Fibroblast of peridontal ligament (primary cell): ENCODE measurements at regions not wholly inside any gene's neighbourhood (a gene's known extent, or its start where the extent isn't known, plus 50 kb on each side); places are given as distances from the start of the nearest gene placed in this dataset.
A peak's percentile ranks its signal among the peaks of the same experiment; 100 is the strongest.
"Not testable (repeated sequence)": the region's sequence is repeated elsewhere in the genome, so short reads cannot be mapped to it uniquely, and the experiment has no call there.

Experiments used
- DNase-seq: peaks from one replicate; pipeline ENCODE4 v3.0.0-alpha.2; 2010; ENCODE audit errors: extremely low read depth

GRCh38 chr6:134434019-134434942 lies 116.4 kb upstream of the SGK1 start:
- DNase-seq = no peak

GRCh38 chr6:134432036-134432435 lies 114.1 kb upstream of the SGK1 start:
- DNase-seq = no peak

GRCh38 chr6:134431421-134431859 lies 113.5 kb upstream of the SGK1 start:
- DNase-seq = peak; percentile 33

GRCh38 chr6:134429861-134430380 lies 112.0 kb upstream of the SGK1 start:
- no peak for DNase-seq

- no peak for DNase-seq
Observed at GRCh38 chr6:134427721-134428120, 109.8 kb upstream of the SGK1 start.

GRCh38 chr6:134426623-134427022 lies 108.7 kb upstream of the SGK1 start:
- no peak for DNase-seq

GRCh38 chr6:134425917-134426316 lies 108.0 kb upstream of the SGK1 start:
- DNase-seq = not testable (repeated sequence)

GRCh38 chr6:134425513-134425912 lies 107.6 kb upstream of the SGK1 start:
- no peak for DNase-seq

- DNase-seq = no peak
Observed at GRCh38 chr6:134424798-134425170, 106.9 kb upstream of the SGK1 start.

GRCh38 chr6:134424165-134424797 lies 106.4 kb upstream of the SGK1 start:
- peak; percentile 68 for DNase-seq

GRCh38 chr6:134422426-134423231 lies 104.7 kb upstream of the SGK1 start:
- peak; percentile 99 for DNase-seq

GRCh38 chr6:134421501-134421900 lies 103.6 kb upstream of the SGK1 start:
- peak; percentile 84 for DNase-seq

- DNase-seq = peak; percentile 48
Observed at GRCh38 chr6:134420614-134421181, 102.8 kb upstream of the SGK1 start.

- no peak for DNase-seq
Observed at GRCh38 chr6:134419716-134420115, 101.8 kb upstream of the SGK1 start.

- DNase-seq = no peak
Observed at GRCh38 chr6:134416418-134417154, 98.7 kb upstream of the SGK1 start.

GRCh38 chr6:134415656-134416055 lies 97.7 kb upstream of the SGK1 start:
- no peak for DNase-seq

GRCh38 chr6:134415194-134415593 lies 97.3 kb upstream of the SGK1 start:
- DNase-seq = no peak

GRCh38 chr6:134414793-134415192 lies 96.9 kb upstream of the SGK1 start:
- DNase-seq = no peak

- no peak for DNase-seq
Observed at GRCh38 chr6:134413241-134413643, 95.3 kb upstream of the SGK1 start.

- peak; percentile 26 for DNase-seq
Observed at GRCh38 chr6:134410541-134410940, 92.6 kb upstream of the SGK1 start.

- DNase-seq = no peak
Observed at GRCh38 chr6:134407791-134408190, 89.9 kb upstream of the SGK1 start.
